Heart left ventricle (tissue), 13 donors: ENCODE measurements at regions not wholly inside any gene's neighbourhood (a gene's known extent, or its start where the extent isn't known, plus 50 kb on each side); places are given as distances from the start of the nearest gene placed in this dataset.

ENCODE experiments used
- POLR2A ChIP-seq, 2 donors: fragments of 450-650 bp; IDR thresholded peaks; one replicate each; pipeline ENCODE4 v1.6.1; 2017; ENCODE audit warnings: antibody characterized with exemption in 2 of 2, mild to moderate bottlenecking in 2 of 2, moderate library complexity in 2 of 2
- TF ChIP-seq, protein P1 (sequence below), 12 donors: fragments of 200-600 bp; sonication (generic) in 4 of 12; IDR thresholded peaks; one replicate each; pipeline versions ENCODE4 v1.5.0 to v1.8.0; 2018 to 2022; ENCODE audit warnings: antibody characterized with exemption in 12 of 12, mild to moderate bottlenecking in 5 of 12
- donor health status: ischemic (EF 13 %, LVEDD 7.1; RV severe dilation, severe dysfunction).
- donor health status: DM: no; HTN: yes; CAD: no.
- donor health status: DM: no; HTN: no; CAD: no.
- donor health status: ischemic (EF 25% LVEDD 6.9; RV normal size, moderate dysfunction).
- donor health status: ischemic (EF 25% LVEDD 5.7; RV mildly dilated, moderate dysfunction).
- donor health status: ischemic (EF 35%, LVEDD 5.7; RV mildly dilated, moderate dysfunction).
- donor health status: nonischemic (EF 11% LVEDD 7.7; RV severe dilation, severe dysfunction).
- donor health status: DM: yes; HTN: yes; CAD: no.
- donor health status: PGD.
- donor health status: ischemic (EF 29% LVEDD 5.4; RV normal size, mild dysfunction).
- donor health status: nonischemic (EF 23%, LVEDD 6.1; RV moderate dilation, normal function).

GRCh38 chr2:217735034-217735433, 267.8 kb downstream of the TNS1 start:
- TF ChIP-seq, protein P1, sequence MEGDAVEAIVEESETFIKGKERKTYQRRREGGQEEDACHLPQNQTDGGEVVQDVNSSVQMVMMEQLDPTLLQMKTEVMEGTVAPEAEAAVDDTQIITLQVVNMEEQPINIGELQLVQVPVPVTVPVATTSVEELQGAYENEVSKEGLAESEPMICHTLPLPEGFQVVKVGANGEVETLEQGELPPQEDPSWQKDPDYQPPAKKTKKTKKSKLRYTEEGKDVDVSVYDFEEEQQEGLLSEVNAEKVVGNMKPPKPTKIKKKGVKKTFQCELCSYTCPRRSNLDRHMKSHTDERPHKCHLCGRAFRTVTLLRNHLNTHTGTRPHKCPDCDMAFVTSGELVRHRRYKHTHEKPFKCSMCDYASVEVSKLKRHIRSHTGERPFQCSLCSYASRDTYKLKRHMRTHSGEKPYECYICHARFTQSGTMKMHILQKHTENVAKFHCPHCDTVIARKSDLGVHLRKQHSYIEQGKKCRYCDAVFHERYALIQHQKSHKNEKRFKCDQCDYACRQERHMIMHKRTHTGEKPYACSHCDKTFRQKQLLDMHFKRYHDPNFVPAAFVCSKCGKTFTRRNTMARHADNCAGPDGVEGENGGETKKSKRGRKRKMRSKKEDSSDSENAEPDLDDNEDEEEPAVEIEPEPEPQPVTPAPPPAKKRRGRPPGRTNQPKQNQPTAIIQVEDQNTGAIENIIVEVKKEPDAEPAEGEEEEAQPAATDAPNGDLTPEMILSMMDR (IDR thresholded peaks at IDR 0.05): no peak
- no peak for TF ChIP-seq POLR2A (IDR thresholded peaks at IDR 0.05)
